H1 (cell line): ENCODE measurements at regions not wholly inside any gene's neighbourhood (a gene's known extent, or its start where the extent isn't known, plus 50 kb on each side); places are given as distances from the start of the nearest gene placed in this dataset.

Experiments
- CTCF ChIA-PET: fragments of 300-600 bp; sonication (Branson Sonifier 250); formaldehyde crosslinking; loops from one replicate; lab custom pipeline; 2021; ENCODE audit not compliant: partially characterized antibody; lab: Charles Lee
- POLR2A ChIA-PET: fragments of 300-600 bp; sonication (Branson Sonifier 250); formaldehyde crosslinking; loops from one replicate; lab custom pipeline; 2021; ENCODE audit warnings: inconsistent platforms; ENCODE audit not compliant: partially characterized antibody; lab: Charles Lee
- DNase-seq, 2 experiments: peaks; one replicate each; pipeline versions ENCODE4 v3.0.0 to v3.0.0-alpha.2; 2010 to 2022; ENCODE audit warnings: low spot score in 2 of 2, low read depth in 1 of 2, mixed read lengths in 1 of 2
- FAIRE-seq: peaks from 2 replicates; lab custom pipeline; 2011; peaks lifted over from hg19 to GRCh38; lab: Jason Lieb, UNC
- H2AFZ ChIP-seq: 2 replicates; pipeline ENCODE4 v1.8.1; 2012; ENCODE audit warnings: low read length, inconsistent platforms
- H2AK5ac ChIP-seq: 2 replicates; pipeline ENCODE4 v1.6.1; 2013; ENCODE audit warnings: low read depth, low read length
- H2BK120ac ChIP-seq: replicated peaks from 2 replicates; pipeline ENCODE3; 2013; ENCODE audit warnings: low read depth, low read length, inconsistent platforms
- H2BK12ac ChIP-seq: 2 replicates; pipeline ENCODE4 v1.6.1; 2013; ENCODE audit warnings: low read depth, low read length
- H2BK15ac ChIP-seq: 2 replicates; pipeline ENCODE4 v1.6.1; 2013; ENCODE audit warnings: low read length
- H2BK20ac ChIP-seq: 2 replicates; pipeline ENCODE4 v1.6.1; 2013; ENCODE audit warnings: low read length
- H2BK5ac ChIP-seq: 2 replicates; pipeline ENCODE4 v1.6.1; 2013; ENCODE audit warnings: low read depth, low read length
- H3K14ac ChIP-seq: 2 replicates; pipeline ENCODE4 v1.6.1; 2013; ENCODE audit warnings: inconsistent platforms; ENCODE audit not compliant: insufficient read length
- H3K18ac ChIP-seq: 2 replicates; pipeline ENCODE4 v1.6.1; 2013; ENCODE audit warnings: low read length; ENCODE audit errors: extremely low read depth
- H3K23ac ChIP-seq: 2 replicates; pipeline ENCODE4 v1.6.1; 2013; ENCODE audit warnings: inconsistent platforms; ENCODE audit not compliant: insufficient read length
- H3K23me2 ChIP-seq: 2 replicates; pipeline ENCODE4 v1.6.1; 2013; ENCODE audit warnings: low read depth, low read length
- H3K27ac ChIP-seq: 2 replicates; pipeline ENCODE4 v1.6.1; 2011; ENCODE audit warnings: low read depth, low read length, inconsistent platforms
- H3K27me3 ChIP-seq, 4 experiments: replicated peaks in 1 of 4; 1 replicate in 1 of 4; 2 replicates in 3 of 4; pipeline versions ENCODE4 v1.6.1 to v1.8.1; 2011 to 2013; ENCODE audit warnings: low read length in 3 of 4, mild to moderate bottlenecking in 3 of 4, inconsistent platforms in 2 of 4, mixed read lengths in 2 of 4, moderate library complexity in 1 of 4; ENCODE audit not compliant: control insufficient read depth in 3 of 4, insufficient read depth in 3 of 4; ENCODE audit errors: extremely low read depth in 1 of 4
- H3K36me3 ChIP-seq, 4 experiments: 2 replicates each; pipeline versions ENCODE4 v1.6.1 to v1.8.1; 2011 to 2013; ENCODE audit warnings: mild to moderate bottlenecking in 4 of 4, low read length in 3 of 4, moderate library complexity in 2 of 4, control low read depth in 1 of 4, inconsistent platforms in 1 of 4; ENCODE audit not compliant: insufficient read depth in 4 of 4, control insufficient read depth in 2 of 4
- H3K4ac ChIP-seq: replicated peaks from 2 replicates; pipeline ENCODE3; 2013; ENCODE audit warnings: low read length, low read depth, mixed read lengths, inconsistent platforms; ENCODE audit not compliant: insufficient read length
- H3K4me1 ChIP-seq, 4 experiments: replicated peaks in 1 of 4; 1 replicate in 1 of 4; 2 replicates in 3 of 4; pipeline versions ENCODE4 v1.6.1 to v1.8.1; 2011 to 2013; ENCODE audit warnings: low read length in 3 of 4, inconsistent platforms in 2 of 4, mixed read lengths in 1 of 4; ENCODE audit not compliant: insufficient read depth in 4 of 4, control insufficient read depth in 3 of 4
- H3K4me2 ChIP-seq, 2 experiments: 2 replicates each; pipeline versions ENCODE4 v1.6.1 to v1.8.1; 2011 to 2013; ENCODE audit warnings: low read depth in 2 of 2, low read length in 2 of 2, control low read depth in 1 of 2, inconsistent platforms in 1 of 2, mild to moderate bottlenecking in 1 of 2; ENCODE audit not compliant: insufficient read depth in 1 of 2
- H3K4me3 ChIP-seq, 4 experiments: fragments of 200-600, 300-600 bp in 1 of 4; sonication (generic), shearing (Covaris generic), sonication (Bioruptor Twin) in 1 of 4; 2 replicates each; pipeline versions ENCODE4 v1.5.1 to v1.8.1; 2011 to 2016; ENCODE audit warnings: low read length in 4 of 4, low read depth in 3 of 4, control low read depth in 2 of 4, inconsistent platforms in 2 of 4, mild to moderate bottlenecking in 2 of 4, mixed read lengths in 1 of 4, moderate library complexity in 1 of 4; ENCODE audit not compliant: insufficient read depth in 2 of 4; ENCODE audit errors: extremely low read depth in 1 of 4
- H3K56ac ChIP-seq: replicated peaks from 2 replicates; pipeline ENCODE3; 2013; ENCODE audit warnings: low read depth, mild to moderate bottlenecking, mixed read lengths, low read length, inconsistent platforms; ENCODE audit not compliant: insufficient read length
- H3K79me1 ChIP-seq: 2 replicates; pipeline ENCODE4 v1.6.1; 2013; ENCODE audit warnings: low read depth, low read length, control low read depth
- H3K79me2 ChIP-seq, 2 experiments: 2 replicates each; pipeline versions ENCODE4 v1.6.1 to v1.8.1; 2012 to 2013; ENCODE audit warnings: low read length in 2 of 2, mild to moderate bottlenecking in 2 of 2, inconsistent platforms in 1 of 2; ENCODE audit not compliant: insufficient read depth in 2 of 2, control insufficient read depth in 1 of 2
- H3K9ac ChIP-seq, 4 experiments: replicated peaks in 1 of 4; 1 replicate in 1 of 4; 2 replicates in 3 of 4; pipeline versions ENCODE4 v1.6.1 to v1.8.1; 2011 to 2013; ENCODE audit warnings: low read depth in 3 of 4, low read length in 3 of 4, control low read depth in 2 of 4, mild to moderate bottlenecking in 2 of 4, moderate library complexity in 2 of 4, inconsistent platforms in 1 of 4; ENCODE audit errors: extremely low read depth in 1 of 4
- H3K9me3 ChIP-seq, 2 experiments: 2 replicates each; pipeline versions ENCODE4 v1.6.1 to v1.8.1; 2012 to 2013; ENCODE audit warnings: mild to moderate bottlenecking in 2 of 2, moderate library complexity in 2 of 2, control low read depth in 1 of 2, inconsistent platforms in 1 of 2, low read depth in 1 of 2, low read length in 1 of 2, mixed read lengths in 1 of 2; ENCODE audit not compliant: insufficient read depth in 2 of 2
- H4K20me1 ChIP-seq, 2 experiments: replicated peaks in 1 of 2; 2 replicates each; pipeline versions ENCODE3 to v1.8.1; 2011 to 2013; ENCODE audit warnings: inconsistent platforms in 2 of 2, low read length in 2 of 2, mild to moderate bottlenecking in 1 of 2; ENCODE audit not compliant: insufficient read depth in 2 of 2, control insufficient read depth in 1 of 2
- H4K5ac ChIP-seq: 2 replicates; pipeline ENCODE4 v1.6.1; 2013; ENCODE audit warnings: low read length, low read depth, mixed read lengths, inconsistent platforms; ENCODE audit not compliant: insufficient read length
- H4K8ac ChIP-seq: 2 replicates; pipeline ENCODE4 v1.8.0; 2013; ENCODE audit warnings: mild to moderate bottlenecking, moderate library complexity, low read length, inconsistent platforms; ENCODE audit not compliant: insufficient read depth; ENCODE audit errors: extremely low read depth
- H4K91ac ChIP-seq: replicated peaks from 2 replicates; pipeline ENCODE3; 2013; ENCODE audit warnings: low read length, mixed read lengths, inconsistent platforms; ENCODE audit not compliant: insufficient read length
- CTCF ChIP-seq, 3 experiments: IDR thresholded peaks; 1 replicate in 2 of 3; 2 replicates in 1 of 3; pipeline versions ENCODE4 v1.5.1 to v1.6.1; 2011; ENCODE audit warnings: low read length in 3 of 3, mild to moderate bottlenecking in 3 of 3, inconsistent platforms in 2 of 3, low read depth in 1 of 3, moderate library complexity in 1 of 3; ENCODE audit not compliant: insufficient read depth in 1 of 3; ENCODE audit errors: control extremely low read depth in 1 of 3
- TAF7 ChIP-seq: optimal IDR thresholded peaks from 2 replicates; pipeline ENCODE3; 2011; ENCODE audit warnings: low read depth, mild to moderate bottlenecking, inconsistent platforms, low read length, moderate library complexity, borderline replicate concordance
- WGBS, 2 experiments: shearing (Covaris generic) in 1 of 2; methylation state at CpG; one replicate each; pipeline versions ENCODE4 v1.1.6 to v1.1.7; 2013 to 2015; ENCODE audit warnings: low lambda C conversion rate in 2 of 2, mixed read lengths in 2 of 2, inconsistent platforms in 1 of 2, low coverage in 1 of 2, missing lambda C conversion rate in 1 of 2; ENCODE audit not compliant: insufficient replicate concordance in 2 of 2, insufficient coverage in 1 of 2, insufficient read length in 1 of 2; ENCODE audit errors: extremely low coverage in 1 of 2, missing lambda C conversion rate in 1 of 2; 5-methylcytosine and 5-hydroxymethylcytosine counted together

GRCh38 chr14:25848601-25849000, 749.2 kb downstream of the NOVA1 start:
- DNase-seq (no peak), FAIRE-seq (no peak)
- TF ChIP-seq TAF7 (no peak), CTCF (IDR thresholded peaks at IDR 0.05; ENCODE audit: control extremely low read depth in 1 of 3, insufficient read depth in 1 of 3, low read depth in 1 of 3, low read length in 3 of 3) (no peak)

More at GRCh38 chr14:25848601-25849000, 749.2 kb downstream of the NOVA1 start:
- H3K27ac ChIP-seq = no peak overlapping the region
- H2BK120ac ChIP-seq = no peak overlapping the region
- H4K20me1 ChIP-seq = no peaks in the 10 kb centered on the region
- WGBS, 2 experiments = 77% methylated on average over 2 of the region's 2 CpGs; no CpG with 5 or more reads in 1 of the 2 experiments
- H3K4me3 ChIP-seq = no peak overlapping the region
- H3K36me3 ChIP-seq = no peaks in the 10 kb centered on the region
- H4K8ac ChIP-seq = no peak overlapping the region
- no peaks in the 10 kb centered on the region for H3K23me2 ChIP-seq
- H2BK15ac ChIP-seq = no peak overlapping the region
- no peak overlapping the region for H2BK5ac ChIP-seq
- no peak overlapping the region for H3K4ac ChIP-seq
- no peak overlapping the region for H3K14ac ChIP-seq
- no peak overlapping the region for H2AK5ac ChIP-seq
- H4K5ac ChIP-seq = no peak overlapping the region
- no peak overlapping the region for H4K91ac ChIP-seq
- no peaks in the 10 kb centered on the region for H3K27me3 ChIP-seq
- H3K18ac ChIP-seq = no peak overlapping the region
- no peaks in the 10 kb centered on the region for H3K9me3 ChIP-seq
- H3K79me1 ChIP-seq = no peaks in the 10 kb centered on the region
- H3K4me1 ChIP-seq = no peaks in the 10 kb centered on the region
- no peak overlapping the region for H3K9ac ChIP-seq
- ChIA-PET CTCF (interaction anchor here (1.2 to 1.3 kb wide), 2 partner anchors 13 to 15 kb away, joined by 4 to 5 read pairs; no protein-coding TSS in a partner anchor), POLR2A (no interaction called here)
- no peak overlapping the region for H2AFZ ChIP-seq
- H3K23ac ChIP-seq = no peak overlapping the region
- no peak overlapping the region for H3K56ac ChIP-seq
- H2BK20ac ChIP-seq = no peak overlapping the region
- H3K79me2 ChIP-seq = no peaks in the 10 kb centered on the region
- H3K4me2 ChIP-seq = no peak overlapping the region
- H2BK12ac ChIP-seq = no peak overlapping the region
